Right atrium auricular region (tissue), 2 donors: ENCODE measurements at regions not wholly inside any gene's neighbourhood (a gene's known extent, or its start where the extent isn't known, plus 50 kb on each side); places are given as distances from the start of the nearest gene placed in this dataset.

Experiments
- DNase-seq: peaks from one replicate; pipeline ENCODE4 v3.0.0-alpha.2; 2019; ENCODE audit warnings: low spot score
- H3K27ac ChIP-seq, 2 donors: fragments of 200-600 bp; sonication (generic); 1 replicate in 1 of 2; 2 replicates in 1 of 2; pipeline ENCODE4 v1.5.1; 2016 to 2019
- H3K27me3 ChIP-seq, 2 donors: fragments of 200-600 bp; sonication (generic); one replicate each; pipeline versions ENCODE4 v1.5.1 to v1.6.0; 2017 to 2019
- H3K36me3 ChIP-seq: fragments of 200-600 bp; sonication (generic); one replicate; pipeline ENCODE4 v1.5.1; 2016
- H3K4me1 ChIP-seq, 2 donors: fragments of 200-600 bp; sonication (generic); one replicate each; pipeline versions ENCODE4 v1.5.1 to v1.6.0; 2017 to 2019
- H3K4me3 ChIP-seq, 2 donors: fragments of 200-600 bp; sonication (generic); 1 replicate in 1 of 2; 2 replicates in 1 of 2; pipeline ENCODE4 v1.5.1; 2017 to 2019; ENCODE audit warnings: mild to moderate bottlenecking in 1 of 2, moderate library complexity in 1 of 2
- H3K9me3 ChIP-seq, 2 donors: fragments of 200-600 bp; sonication (generic); one replicate each; pipeline ENCODE4 v1.5.1; 2019
- CTCF ChIP-seq, 2 donors: fragments of 200-600 bp; sonication (generic); IDR thresholded peaks; one replicate each; pipeline ENCODE4 v1.5.1; 2019; ENCODE audit warnings: antibody characterized with exemption in 2 of 2

- H3K27ac ChIP-seq: no peak overlapping the region
- H3K4me3 ChIP-seq: no peak overlapping the region
- no peaks in the 10 kb centered on the region for H3K36me3 ChIP-seq
- no peaks in the 10 kb centered on the region for H3K27me3 ChIP-seq
- H3K9me3 ChIP-seq: peaks cover 0 to 5% of the 10 kb centered on the region in 2 donors
- no peak for DNase-seq
- TF ChIP-seq CTCF (IDR thresholded peaks at IDR 0.05): no peak
- no peaks in the 10 kb centered on the region for H3K4me1 ChIP-seq
These were observed 582.4 kb downstream of the FAM133A start for GRCh38 chrX:94256396-94256795.

GRCh38 chrX:94265323-94265722 lies 591.3 kb downstream of the FAM133A start:
- H3K27ac ChIP-seq: no peak overlapping the region
- H3K27me3 ChIP-seq: no peaks in the 10 kb centered on the region
- no peaks in the 10 kb centered on the region for H3K36me3 ChIP-seq
- no peak for TF ChIP-seq CTCF (IDR thresholded peaks at IDR 0.05)
- H3K4me1 ChIP-seq: no peaks in the 10 kb centered on the region
- DNase-seq: no peak
- H3K4me3 ChIP-seq: no peak overlapping the region
- peaks cover 0 to 27% of the 10 kb centered on the region in 2 donors for H3K9me3 ChIP-seq

- no peak overlapping the region for H3K4me3 ChIP-seq
- H3K4me1 ChIP-seq: no peaks in the 10 kb centered on the region
- no peaks in the 10 kb centered on the region for H3K36me3 ChIP-seq
- DNase-seq: no peak
- H3K9me3 ChIP-seq: peaks cover 0 to 6% of the 10 kb centered on the region in 2 donors
- TF ChIP-seq CTCF (IDR thresholded peaks at IDR 0.05): no peak
- no peak overlapping the region for H3K27ac ChIP-seq
- no peaks in the 10 kb centered on the region for H3K27me3 ChIP-seq
These were observed 614.3 kb downstream of the FAM133A start for GRCh38 chrX:94288325-94288724.

- no peaks in the 10 kb centered on the region for H3K27me3 ChIP-seq
- H3K27ac ChIP-seq: no peak overlapping the region
- no peaks in the 10 kb centered on the region for H3K9me3 ChIP-seq
- TF ChIP-seq CTCF (IDR thresholded peaks at IDR 0.05): no peak
- no peak for DNase-seq
- H3K4me3 ChIP-seq: no peak overlapping the region
- H3K36me3 ChIP-seq: no peaks in the 10 kb centered on the region
- no peaks in the 10 kb centered on the region for H3K4me1 ChIP-seq
These were observed 615.0 kb downstream of the FAM133A start for GRCh38 chrX:94288972-94289371.

GRCh38 chrX:94302446-94302845 lies 628.4 kb downstream of the FAM133A start:
- DNase-seq: no peak
- no peak overlapping the region for H3K27ac ChIP-seq

More at GRCh38 chrX:94302446-94302845, 628.4 kb downstream of the FAM133A start:
- Histone ChIP-seq H3K4me3 (no peak overlapping the region), H3K36me3 (no peaks in the 10 kb centered on the region), H3K27me3 (no peaks in the 10 kb centered on the region), H3K9me3 (peaks cover 0 to 5% of the 10 kb centered on the region in 2 donors), H3K4me1 (no peaks in the 10 kb centered on the region)
- TF ChIP-seq CTCF (IDR thresholded peaks at IDR 0.05): no peak
